H1 (cell line): ENCODE measurements at regions not wholly inside any gene's neighbourhood (a gene's known extent, or its start where the extent isn't known, plus 50 kb on each side); places are given as distances from the start of the nearest gene placed in this dataset.

ENCODE experiments used
- CEBPB ChIP-seq: IDR thresholded peaks from 2 replicates; pipeline ENCODE4 v1.6.1; 2012; ENCODE audit warnings: low read depth, low read length
- FOSL1 ChIP-seq: IDR thresholded peaks from 2 replicates; pipeline ENCODE4 v1.6.1; 2011; ENCODE audit warnings: mild to moderate bottlenecking, low read depth, low read length, moderate library complexity; ENCODE audit not compliant: insufficient read depth
- RAD21 ChIP-seq, 2 experiments: IDR thresholded peaks in 1 of 2; conservative IDR thresholded peaks in 1 of 2; 2 replicates each; pipeline ENCODE4 v1.6.1; 2011; ENCODE audit warnings: low read depth in 2 of 2, low read length in 2 of 2, improper control_type of control experiment in 1 of 2, inconsistent platforms in 1 of 2, mild to moderate bottlenecking in 1 of 2, moderate library complexity in 1 of 2
- RFX5 ChIP-seq: IDR thresholded peaks from 2 replicates; pipeline ENCODE4 v1.6.1; 2011; ENCODE audit warnings: low read depth, low read length, improper control_type of control experiment, borderline replicate concordance
- RNF2 ChIP-seq: fragments of 200-900, 300-1000 bp; sonication (generic); IDR thresholded peaks from 2 replicates; pipeline ENCODE4 v1.7.1; 2016; ENCODE audit warnings: borderline replicate concordance, low read depth, mild to moderate bottlenecking, antibody characterized with exemption, low read length; ENCODE audit not compliant: poor library complexity, severe bottlenecking; ENCODE audit errors: missing control alignments
- SAP30 ChIP-seq: fragments of 300-600 bp; sonication (generic); IDR thresholded peaks from 2 replicates; pipeline ENCODE4 v1.7.1; 2012; ENCODE audit warnings: low read length, moderate library complexity, mild to moderate bottlenecking, inconsistent platforms; ENCODE audit not compliant: insufficient read depth, insufficient replicate concordance
- SIX5 ChIP-seq: IDR thresholded peaks from 2 replicates; pipeline ENCODE4 v1.6.1; 2011; ENCODE audit warnings: mild to moderate bottlenecking, low read depth, low read length
- SUZ12 ChIP-seq: fragments of 200-600 bp; sonication (generic); IDR thresholded peaks from 2 replicates; pipeline ENCODE4 v1.6.1; 2012; ENCODE audit warnings: mild to moderate bottlenecking, inconsistent platforms, low read length, moderate library complexity, mixed read lengths
- TEAD4 ChIP-seq: IDR thresholded peaks from 2 replicates; pipeline ENCODE4 v1.6.1; 2012; ENCODE audit warnings: low read depth, low read length, inconsistent platforms, mixed read lengths
- TF ChIP-seq, protein P1 (sequence below): fragments of 300-600 bp; sonication (generic); IDR thresholded peaks from 2 replicates; pipeline ENCODE4 v1.7.1; 2012; ENCODE audit warnings: low read length, moderate library complexity, mild to moderate bottlenecking, inconsistent platforms; ENCODE audit not compliant: insufficient replicate concordance

DNA sequence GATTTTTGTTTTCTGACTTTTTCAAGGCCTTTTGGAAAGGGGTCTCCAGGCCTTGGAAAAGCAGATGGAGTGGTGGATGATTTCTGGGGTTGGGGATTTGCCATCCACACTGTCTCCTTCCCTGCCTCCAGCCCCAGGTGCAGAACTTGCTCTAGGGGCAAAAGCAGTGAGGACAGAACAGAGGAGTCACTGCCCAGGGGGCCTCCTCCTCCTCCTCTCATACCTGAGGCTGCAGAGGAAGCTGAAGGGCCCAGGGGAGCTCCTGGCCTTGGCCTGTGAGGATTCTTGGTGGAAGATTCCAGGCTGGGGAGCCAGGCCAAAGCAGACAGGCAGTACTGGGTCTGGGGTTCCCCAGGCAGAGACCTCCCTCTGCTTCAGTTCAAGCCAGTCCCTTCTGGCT, 52.3 kb upstream of the URI1 start (continued):
- TF ChIP-seq, protein P1, sequence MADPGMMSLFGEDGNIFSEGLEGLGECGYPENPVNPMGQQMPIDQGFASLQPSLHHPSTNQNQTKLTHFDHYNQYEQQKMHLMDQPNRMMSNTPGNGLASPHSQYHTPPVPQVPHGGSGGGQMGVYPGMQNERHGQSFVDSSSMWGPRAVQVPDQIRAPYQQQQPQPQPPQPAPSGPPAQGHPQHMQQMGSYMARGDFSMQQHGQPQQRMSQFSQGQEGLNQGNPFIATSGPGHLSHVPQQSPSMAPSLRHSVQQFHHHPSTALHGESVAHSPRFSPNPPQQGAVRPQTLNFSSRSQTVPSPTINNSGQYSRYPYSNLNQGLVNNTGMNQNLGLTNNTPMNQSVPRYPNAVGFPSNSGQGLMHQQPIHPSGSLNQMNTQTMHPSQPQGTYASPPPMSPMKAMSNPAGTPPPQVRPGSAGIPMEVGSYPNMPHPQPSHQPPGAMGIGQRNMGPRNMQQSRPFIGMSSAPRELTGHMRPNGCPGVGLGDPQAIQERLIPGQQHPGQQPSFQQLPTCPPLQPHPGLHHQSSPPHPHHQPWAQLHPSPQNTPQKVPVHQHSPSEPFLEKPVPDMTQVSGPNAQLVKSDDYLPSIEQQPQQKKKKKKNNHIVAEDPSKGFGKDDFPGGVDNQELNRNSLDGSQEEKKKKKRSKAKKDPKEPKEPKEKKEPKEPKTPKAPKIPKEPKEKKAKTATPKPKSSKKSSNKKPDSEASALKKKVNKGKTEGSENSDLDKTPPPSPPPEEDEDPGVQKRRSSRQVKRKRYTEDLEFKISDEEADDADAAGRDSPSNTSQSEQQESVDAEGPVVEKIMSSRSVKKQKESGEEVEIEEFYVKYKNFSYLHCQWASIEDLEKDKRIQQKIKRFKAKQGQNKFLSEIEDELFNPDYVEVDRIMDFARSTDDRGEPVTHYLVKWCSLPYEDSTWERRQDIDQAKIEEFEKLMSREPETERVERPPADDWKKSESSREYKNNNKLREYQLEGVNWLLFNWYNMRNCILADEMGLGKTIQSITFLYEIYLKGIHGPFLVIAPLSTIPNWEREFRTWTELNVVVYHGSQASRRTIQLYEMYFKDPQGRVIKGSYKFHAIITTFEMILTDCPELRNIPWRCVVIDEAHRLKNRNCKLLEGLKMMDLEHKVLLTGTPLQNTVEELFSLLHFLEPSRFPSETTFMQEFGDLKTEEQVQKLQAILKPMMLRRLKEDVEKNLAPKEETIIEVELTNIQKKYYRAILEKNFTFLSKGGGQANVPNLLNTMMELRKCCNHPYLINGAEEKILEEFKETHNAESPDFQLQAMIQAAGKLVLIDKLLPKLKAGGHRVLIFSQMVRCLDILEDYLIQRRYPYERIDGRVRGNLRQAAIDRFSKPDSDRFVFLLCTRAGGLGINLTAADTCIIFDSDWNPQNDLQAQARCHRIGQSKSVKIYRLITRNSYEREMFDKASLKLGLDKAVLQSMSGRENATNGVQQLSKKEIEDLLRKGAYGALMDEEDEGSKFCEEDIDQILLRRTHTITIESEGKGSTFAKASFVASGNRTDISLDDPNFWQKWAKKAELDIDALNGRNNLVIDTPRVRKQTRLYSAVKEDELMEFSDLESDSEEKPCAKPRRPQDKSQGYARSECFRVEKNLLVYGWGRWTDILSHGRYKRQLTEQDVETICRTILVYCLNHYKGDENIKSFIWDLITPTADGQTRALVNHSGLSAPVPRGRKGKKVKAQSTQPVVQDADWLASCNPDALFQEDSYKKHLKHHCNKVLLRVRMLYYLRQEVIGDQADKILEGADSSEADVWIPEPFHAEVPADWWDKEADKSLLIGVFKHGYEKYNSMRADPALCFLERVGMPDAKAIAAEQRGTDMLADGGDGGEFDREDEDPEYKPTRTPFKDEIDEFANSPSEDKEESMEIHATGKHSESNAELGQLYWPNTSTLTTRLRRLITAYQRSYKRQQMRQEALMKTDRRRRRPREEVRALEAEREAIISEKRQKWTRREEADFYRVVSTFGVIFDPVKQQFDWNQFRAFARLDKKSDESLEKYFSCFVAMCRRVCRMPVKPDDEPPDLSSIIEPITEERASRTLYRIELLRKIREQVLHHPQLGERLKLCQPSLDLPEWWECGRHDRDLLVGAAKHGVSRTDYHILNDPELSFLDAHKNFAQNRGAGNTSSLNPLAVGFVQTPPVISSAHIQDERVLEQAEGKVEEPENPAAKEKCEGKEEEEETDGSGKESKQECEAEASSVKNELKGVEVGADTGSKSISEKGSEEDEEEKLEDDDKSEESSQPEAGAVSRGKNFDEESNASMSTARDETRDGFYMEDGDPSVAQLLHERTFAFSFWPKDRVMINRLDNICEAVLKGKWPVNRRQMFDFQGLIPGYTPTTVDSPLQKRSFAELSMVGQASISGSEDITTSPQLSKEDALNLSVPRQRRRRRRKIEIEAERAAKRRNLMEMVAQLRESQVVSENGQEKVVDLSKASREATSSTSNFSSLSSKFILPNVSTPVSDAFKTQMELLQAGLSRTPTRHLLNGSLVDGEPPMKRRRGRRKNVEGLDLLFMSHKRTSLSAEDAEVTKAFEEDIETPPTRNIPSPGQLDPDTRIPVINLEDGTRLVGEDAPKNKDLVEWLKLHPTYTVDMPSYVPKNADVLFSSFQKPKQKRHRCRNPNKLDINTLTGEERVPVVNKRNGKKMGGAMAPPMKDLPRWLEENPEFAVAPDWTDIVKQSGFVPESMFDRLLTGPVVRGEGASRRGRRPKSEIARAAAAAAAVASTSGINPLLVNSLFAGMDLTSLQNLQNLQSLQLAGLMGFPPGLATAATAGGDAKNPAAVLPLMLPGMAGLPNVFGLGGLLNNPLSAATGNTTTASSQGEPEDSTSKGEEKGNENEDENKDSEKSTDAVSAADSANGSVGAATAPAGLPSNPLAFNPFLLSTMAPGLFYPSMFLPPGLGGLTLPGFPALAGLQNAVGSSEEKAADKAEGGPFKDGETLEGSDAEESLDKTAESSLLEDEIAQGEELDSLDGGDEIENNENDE, result no peak
- TF ChIP-seq FOSL1 (no peak), RFX5 (no peak), RNF2 (no peak), TEAD4 (no peak), CEBPB (no peak), SUZ12 (no peak), SIX5 (no peak), RAD21 (IDR thresholded peaks at IDR 0.05 in 1 of 2, conservative IDR thresholded peaks at IDR 0.05 in 1 of 2; ENCODE audit: low read depth in 2 of 2, low read length in 2 of 2) (no peak), SAP30 (no peak)
- TF ChIP-seq, all 59 proteins: peak for 0
